ENCODE measurements at regions not wholly inside any gene's neighbourhood (a gene's known extent, or its start where the extent isn't known, plus 50 kb on each side); places are given as distances from the start of the nearest gene placed in this dataset.
A peak's percentile ranks its signal among the peaks of the same experiment; 100 is the strongest.

GRCh38 chr4:107388736-107389274 is 331.2 kb downstream of the PAPSS1 start:
- no peaks in the 10 kb centered on the region for H3K27me3 ChIP-seq (ENCODE audit: insufficient read depth, low read depth, severe bottlenecking)
- DNase-seq, result no peak
- no peaks in the 10 kb centered on the region for H3K36me3 ChIP-seq
- H3K27ac ChIP-seq, result no peak overlapping the region
- no peak overlapping the region for H3K4me3 ChIP-seq (ENCODE audit: low read depth, low read length)
- no peaks in the 10 kb centered on the region for H3K9me3 ChIP-seq (ENCODE audit: severe bottlenecking)
- TF ChIP-seq CTCF (IDR thresholded peaks at IDR 0.05; ENCODE audit: low read depth, low read length), result no peak

- DNase-seq, result no peak
- no peak for TF ChIP-seq CTCF (IDR thresholded peaks at IDR 0.05; ENCODE audit: low read depth, low read length)
- no peak overlapping the region for H3K4me3 ChIP-seq (ENCODE audit: low read depth, low read length)
- H3K27me3 ChIP-seq (ENCODE audit: insufficient read depth, low read depth, severe bottlenecking), result no peaks in the 10 kb centered on the region
- no peak overlapping the region for H3K27ac ChIP-seq
- H3K36me3 ChIP-seq, result no peaks in the 10 kb centered on the region
- H3K9me3 ChIP-seq (ENCODE audit: severe bottlenecking), result peaks cover 4% of the 10 kb centered on the region
Observed at GRCh38 chr4:107380836-107381438, 339.1 kb downstream of the PAPSS1 start.

- no peak for TF ChIP-seq CTCF (IDR thresholded peaks at IDR 0.05; ENCODE audit: low read depth, low read length)
- no peaks in the 10 kb centered on the region for H3K27me3 ChIP-seq (ENCODE audit: insufficient read depth, low read depth, severe bottlenecking)
- H3K27ac ChIP-seq, result no peak overlapping the region
- H3K9me3 ChIP-seq (ENCODE audit: severe bottlenecking), result peaks cover 4% of the 10 kb centered on the region
- no peaks in the 10 kb centered on the region for H3K36me3 ChIP-seq
- no peak overlapping the region for H3K4me3 ChIP-seq (ENCODE audit: low read depth, low read length)
- DNase-seq, result no peak
Observed at GRCh38 chr4:107380190-107380589, 339.8 kb downstream of the PAPSS1 start.

GRCh38 chr4:107379054-107379869 is 340.8 kb downstream of the PAPSS1 start:
- H3K4me3 ChIP-seq (ENCODE audit: low read depth, low read length), result no peak overlapping the region
- no peak for DNase-seq
- H3K9me3 ChIP-seq (ENCODE audit: severe bottlenecking), result peaks cover 4% of the 10 kb centered on the region
- H3K27ac ChIP-seq, result peak overlapping the region; percentile 11; the same call in 1 of the 2 replicates
- H3K27me3 ChIP-seq (ENCODE audit: insufficient read depth, low read depth, severe bottlenecking), result no peaks in the 10 kb centered on the region
- no peak for TF ChIP-seq CTCF (IDR thresholded peaks at IDR 0.05; ENCODE audit: low read depth, low read length)
- no peaks in the 10 kb centered on the region for H3K36me3 ChIP-seq

GRCh38 chr4:107376293-107376692 is 340.2 kb upstream of the DKK2 start:
- H3K9me3 ChIP-seq (ENCODE audit: severe bottlenecking), result peaks cover 4% of the 10 kb centered on the region
- no peak for DNase-seq
- H3K27me3 ChIP-seq (ENCODE audit: insufficient read depth, low read depth, severe bottlenecking), result no peaks in the 10 kb centered on the region
- no peaks in the 10 kb centered on the region for H3K36me3 ChIP-seq
- H3K4me3 ChIP-seq (ENCODE audit: low read depth, low read length), result no peak overlapping the region
- no peak for TF ChIP-seq CTCF (IDR thresholded peaks at IDR 0.05; ENCODE audit: low read depth, low read length)
- no peak overlapping the region for H3K27ac ChIP-seq
